ENCODE measurements at regions not wholly inside any gene's neighbourhood (a gene's known extent, or its start where the extent isn't known, plus 50 kb on each side); places are given as distances from the start of the nearest gene placed in this dataset.

- DNase-seq, result no peak
Observed at GRCh38 chr13:109846185-109846584, 59.8 kb upstream of the IRS2 start.

GRCh38 chr13:109844396-109844795, 58.0 kb upstream of the IRS2 start:
- DNase-seq, result no peak

- no peak for DNase-seq
Observed at GRCh38 chr13:109843695-109844094, 57.3 kb upstream of the IRS2 start.

GRCh38 chr13:109842212-109842920, 56.0 kb upstream of the IRS2 start:
- no peak for DNase-seq

- no peak for DNase-seq
Observed at GRCh38 chr13:109840893-109841287, 54.5 kb upstream of the IRS2 start.

- no peak for DNase-seq
Observed at GRCh38 chr13:109840201-109840892, 54.0 kb upstream of the IRS2 start.

GRCh38 chr13:109836629-109837607, 50.5 kb upstream of the IRS2 start:
- no peak for DNase-seq

Measured in NCI-H69 (cell line).